PC-9 (cell line): ENCODE measurements at regions not wholly inside any gene's neighbourhood (a gene's known extent, or its start where the extent isn't known, plus 50 kb on each side); places are given as distances from the start of the nearest gene placed in this dataset.

Source experiments
- EZH2 ChIP-seq: fragments of 200-600 bp; sonication (generic); IDR thresholded peaks from 2 replicates; pipeline ENCODE4 v1.8.0; 2017; ENCODE audit warnings: antibody characterized with exemption, low read depth
- TF ChIP-seq, protein P1 (sequence below): fragments of 200-600 bp; sonication (generic); conservative IDR thresholded peaks from 2 replicates; pipeline ENCODE4 v1.6.1; 2017; ENCODE audit warnings: mixed run types, antibody characterized with exemption, mild to moderate bottlenecking, moderate library complexity

DNA sequence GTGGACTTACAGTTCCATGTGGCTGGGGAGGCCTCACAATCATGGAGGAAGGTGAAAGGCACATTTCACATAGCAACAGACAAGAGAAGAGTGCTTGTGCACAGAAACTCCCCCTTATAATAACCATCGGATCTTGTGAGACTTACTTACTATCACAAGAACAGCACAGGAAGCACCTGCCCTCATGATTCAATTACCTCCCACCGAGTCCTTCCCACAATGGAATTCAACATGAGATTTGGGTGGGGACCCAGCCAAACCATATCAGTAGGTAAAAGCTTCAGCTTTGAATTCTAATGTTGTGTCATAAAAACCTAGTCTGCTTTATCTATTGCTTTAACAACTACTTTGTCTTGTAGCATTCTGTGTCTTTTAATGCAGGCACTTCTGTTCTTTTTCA, 140.4 kb upstream of the PIK3C3 start:
- TF ChIP-seq, protein P1, sequence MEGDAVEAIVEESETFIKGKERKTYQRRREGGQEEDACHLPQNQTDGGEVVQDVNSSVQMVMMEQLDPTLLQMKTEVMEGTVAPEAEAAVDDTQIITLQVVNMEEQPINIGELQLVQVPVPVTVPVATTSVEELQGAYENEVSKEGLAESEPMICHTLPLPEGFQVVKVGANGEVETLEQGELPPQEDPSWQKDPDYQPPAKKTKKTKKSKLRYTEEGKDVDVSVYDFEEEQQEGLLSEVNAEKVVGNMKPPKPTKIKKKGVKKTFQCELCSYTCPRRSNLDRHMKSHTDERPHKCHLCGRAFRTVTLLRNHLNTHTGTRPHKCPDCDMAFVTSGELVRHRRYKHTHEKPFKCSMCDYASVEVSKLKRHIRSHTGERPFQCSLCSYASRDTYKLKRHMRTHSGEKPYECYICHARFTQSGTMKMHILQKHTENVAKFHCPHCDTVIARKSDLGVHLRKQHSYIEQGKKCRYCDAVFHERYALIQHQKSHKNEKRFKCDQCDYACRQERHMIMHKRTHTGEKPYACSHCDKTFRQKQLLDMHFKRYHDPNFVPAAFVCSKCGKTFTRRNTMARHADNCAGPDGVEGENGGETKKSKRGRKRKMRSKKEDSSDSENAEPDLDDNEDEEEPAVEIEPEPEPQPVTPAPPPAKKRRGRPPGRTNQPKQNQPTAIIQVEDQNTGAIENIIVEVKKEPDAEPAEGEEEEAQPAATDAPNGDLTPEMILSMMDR: no peak
- no peak for TF ChIP-seq EZH2
